Fibroblast of villous mesenchyme (primary cell): ENCODE measurements at regions not wholly inside any gene's neighbourhood (a gene's known extent, or its start where the extent isn't known, plus 50 kb on each side); places are given as distances from the start of the nearest gene placed in this dataset.
"Not testable (repeated sequence)": the region's sequence is repeated elsewhere in the genome, so short reads cannot be mapped to it uniquely, and the experiment has no call there.

ENCODE experiments used
- DNase-seq: peaks from one replicate; pipeline ENCODE4 v3.0.0-alpha.2; 2010; ENCODE audit warnings: low read depth
- H3K4me3 ChIP-seq: 2 replicates; pipeline ENCODE4 v1.5.1; 2011; ENCODE audit warnings: low read depth, mild to moderate bottlenecking, low read length
- CTCF ChIP-seq: IDR thresholded peaks from 2 replicates; pipeline ENCODE4 v1.5.1; 2012; ENCODE audit warnings: low read depth, mild to moderate bottlenecking, low read length; ENCODE audit not compliant: insufficient read depth

GRCh38 chr4:138865765-138866164 lies 149.8 kb upstream of the NOCT start:
- H3K4me3 ChIP-seq = no peak overlapping the region
- DNase-seq = no peak
- no peak for TF ChIP-seq CTCF

- no peak for DNase-seq
- no peak for TF ChIP-seq CTCF
- no peak overlapping the region for H3K4me3 ChIP-seq
Observed at GRCh38 chr4:138864961-138865720, 150.4 kb upstream of the NOCT start.

- TF ChIP-seq CTCF = no peak
- no peak overlapping the region for H3K4me3 ChIP-seq
- no peak for DNase-seq
Observed at GRCh38 chr4:138863160-138863559, 152.4 kb upstream of the NOCT start.

GRCh38 chr4:138861135-138861534 lies 154.4 kb upstream of the NOCT start:
- no peak overlapping the region for H3K4me3 ChIP-seq
- no peak for TF ChIP-seq CTCF
- DNase-seq = no peak

DNA sequence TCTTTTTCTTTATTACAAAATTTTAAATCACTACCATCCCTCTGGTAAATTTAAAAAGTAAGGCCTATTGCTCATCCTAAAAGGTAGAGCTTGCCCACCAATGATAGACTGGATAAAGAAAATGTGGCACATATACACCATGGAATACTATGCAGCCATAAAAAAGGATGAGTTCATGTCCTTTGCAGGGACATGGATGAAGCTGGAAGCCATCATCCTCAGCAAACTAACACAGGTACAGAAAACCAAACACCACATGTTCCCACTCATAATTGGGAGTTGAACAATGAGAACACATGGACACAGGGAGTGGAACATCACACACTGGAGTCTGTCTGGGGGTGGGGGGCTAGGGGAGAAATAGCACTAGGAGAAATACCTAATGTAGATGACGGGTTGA lies 155.2 kb upstream of the NOCT start:
- not testable (repeated sequence) for H3K4me3 ChIP-seq

DNA sequence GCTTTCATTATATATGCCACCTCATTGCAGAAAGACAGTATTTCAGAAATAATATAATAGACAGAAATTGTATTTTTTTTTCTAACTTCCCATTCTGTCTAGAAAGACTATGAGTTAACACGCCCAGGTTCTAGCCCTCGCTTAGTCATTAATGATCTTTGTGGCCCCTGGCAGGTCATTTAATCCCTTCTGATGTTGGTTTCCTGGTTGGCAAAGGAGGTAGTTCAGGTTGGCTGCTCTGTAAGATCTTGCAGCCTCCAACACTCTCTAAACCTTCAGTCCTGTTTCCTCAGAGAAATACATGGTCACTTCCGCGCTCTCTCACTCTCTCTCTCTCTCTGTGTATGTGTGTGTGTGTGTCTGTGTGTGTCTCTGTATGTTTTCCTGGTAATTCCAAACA lies 156.3 kb upstream of the NOCT start:
- TF ChIP-seq CTCF = no peak
- no peak for DNase-seq

More for the DNA sequence above, 155.2 kb upstream of the NOCT start:
- not testable (repeated sequence) for DNase-seq

GRCh38 chr4:138858419-138858818 lies 157.2 kb upstream of the NOCT start:
- no peak for DNase-seq
- TF ChIP-seq CTCF = no peak
- no peak overlapping the region for H3K4me3 ChIP-seq

More for the DNA sequence above, 156.3 kb upstream of the NOCT start:
- H3K4me3 ChIP-seq = no peak overlapping the region
